ENCODE measurements at regions not wholly inside any gene's neighbourhood (a gene's known extent, or its start where the extent isn't known, plus 50 kb on each side); places are given as distances from the start of the nearest gene placed in this dataset.

GRCh38 chr14:42070031-42070430 is 463.4 kb downstream of the LRFN5 start:
- Histone ChIP-seq H3K27me3 (ENCODE audit: insufficient read depth, low read depth) (no peaks in the 10 kb centered on the region), H3K79me2 (ENCODE audit: insufficient read depth, low read depth) (no peaks in the 10 kb centered on the region), H3K4me2 (no peak overlapping the region), H2AFZ (ENCODE audit: low read depth) (no peak overlapping the region), H3K9ac (no peak overlapping the region), H3K4me3 (IDR thresholded peaks at IDR 0.05; ENCODE audit: insufficient read depth, low read depth, low read length) (no peak overlapping the region), H3K4me1 (ENCODE audit: low read depth, poor library complexity, severe bottlenecking) (no peaks in the 10 kb centered on the region), H3K27ac (no peak overlapping the region), H3K36me3 (ENCODE audit: insufficient read depth) (no peaks in the 10 kb centered on the region), H4K20me1 (ENCODE audit: insufficient read depth) (no peaks in the 10 kb centered on the region)
- no peak for TF ChIP-seq CTCF (conservative IDR thresholded peaks at IDR 0.05; ENCODE audit: low read depth, low read length)

GRCh38 chr14:42057111-42057510 is 450.4 kb downstream of the LRFN5 start:
- no peak overlapping the region for H3K9ac ChIP-seq
- no peaks in the 10 kb centered on the region for H3K36me3 ChIP-seq (ENCODE audit: insufficient read depth)
- TF ChIP-seq CTCF (conservative IDR thresholded peaks at IDR 0.05; ENCODE audit: low read depth, low read length), result no peak
- no peaks in the 10 kb centered on the region for H3K79me2 ChIP-seq (ENCODE audit: insufficient read depth, low read depth)
- no peaks in the 10 kb centered on the region for H3K27me3 ChIP-seq (ENCODE audit: insufficient read depth, low read depth)
- H3K4me2 ChIP-seq, result no peak overlapping the region
- no peaks in the 10 kb centered on the region for H4K20me1 ChIP-seq (ENCODE audit: insufficient read depth)
- H3K4me3 ChIP-seq (IDR thresholded peaks at IDR 0.05; ENCODE audit: insufficient read depth, low read depth, low read length), result no peak overlapping the region
- H3K27ac ChIP-seq, result no peak overlapping the region
- H3K4me1 ChIP-seq (ENCODE audit: low read depth, poor library complexity, severe bottlenecking), result no peaks in the 10 kb centered on the region
- no peak overlapping the region for H2AFZ ChIP-seq (ENCODE audit: low read depth)

GRCh38 chr14:42047421-42048055 is 440.9 kb downstream of the LRFN5 start:
- H3K79me2 ChIP-seq (ENCODE audit: insufficient read depth, low read depth), result no peaks in the 10 kb centered on the region
- H3K4me2 ChIP-seq, result no peak overlapping the region
- no peaks in the 10 kb centered on the region for H4K20me1 ChIP-seq (ENCODE audit: insufficient read depth)
- H2AFZ ChIP-seq (ENCODE audit: low read depth), result no peak overlapping the region
- no peak overlapping the region for H3K4me3 ChIP-seq (IDR thresholded peaks at IDR 0.05; ENCODE audit: insufficient read depth, low read depth, low read length)
- no peaks in the 10 kb centered on the region for H3K4me1 ChIP-seq (ENCODE audit: low read depth, poor library complexity, severe bottlenecking)
- no peak overlapping the region for H3K27ac ChIP-seq
- no peak overlapping the region for H3K9ac ChIP-seq
- no peak for TF ChIP-seq CTCF (conservative IDR thresholded peaks at IDR 0.05; ENCODE audit: low read depth, low read length)
- no peaks in the 10 kb centered on the region for H3K27me3 ChIP-seq (ENCODE audit: insufficient read depth, low read depth)
- H3K36me3 ChIP-seq (ENCODE audit: insufficient read depth), result no peaks in the 10 kb centered on the region

GRCh38 chr14:42045383-42045782 is 438.7 kb downstream of the LRFN5 start:
- H3K79me2 ChIP-seq (ENCODE audit: insufficient read depth, low read depth), result no peaks in the 10 kb centered on the region
- no peak overlapping the region for H3K4me3 ChIP-seq (IDR thresholded peaks at IDR 0.05; ENCODE audit: insufficient read depth, low read depth, low read length)
- no peaks in the 10 kb centered on the region for H3K36me3 ChIP-seq (ENCODE audit: insufficient read depth)
- no peaks in the 10 kb centered on the region for H3K4me1 ChIP-seq (ENCODE audit: low read depth, poor library complexity, severe bottlenecking)
- H4K20me1 ChIP-seq (ENCODE audit: insufficient read depth), result no peaks in the 10 kb centered on the region
- H3K27ac ChIP-seq, result no peak overlapping the region
- no peaks in the 10 kb centered on the region for H3K27me3 ChIP-seq (ENCODE audit: insufficient read depth, low read depth)
- TF ChIP-seq CTCF (conservative IDR thresholded peaks at IDR 0.05; ENCODE audit: low read depth, low read length), result no peak
- H2AFZ ChIP-seq (ENCODE audit: low read depth), result no peak overlapping the region
- H3K4me2 ChIP-seq, result no peak overlapping the region
- H3K9ac ChIP-seq, result no peak overlapping the region

All from KMS-11 (cell line).